Retinal pigment epithelial cell (primary cell): ENCODE measurements at regions not wholly inside any gene's neighbourhood (a gene's known extent, or its start where the extent isn't known, plus 50 kb on each side); places are given as distances from the start of the nearest gene placed in this dataset.

Experiments
- DNase-seq: peaks from one replicate; pipeline ENCODE4 v3.0.0-alpha.2; 2010; ENCODE audit warnings: low read depth
- H3K4me3 ChIP-seq: 2 replicates; pipeline ENCODE4 v1.5.1; 2011; ENCODE audit warnings: mild to moderate bottlenecking, low read length, control low read depth, moderate library complexity
- TF ChIP-seq, protein P1 (sequence below): conservative IDR thresholded peaks from 2 replicates; pipeline ENCODE4 v1.5.1; 2011; ENCODE audit warnings: low read depth, low read length, control low read depth, inconsistent platforms

DNA sequence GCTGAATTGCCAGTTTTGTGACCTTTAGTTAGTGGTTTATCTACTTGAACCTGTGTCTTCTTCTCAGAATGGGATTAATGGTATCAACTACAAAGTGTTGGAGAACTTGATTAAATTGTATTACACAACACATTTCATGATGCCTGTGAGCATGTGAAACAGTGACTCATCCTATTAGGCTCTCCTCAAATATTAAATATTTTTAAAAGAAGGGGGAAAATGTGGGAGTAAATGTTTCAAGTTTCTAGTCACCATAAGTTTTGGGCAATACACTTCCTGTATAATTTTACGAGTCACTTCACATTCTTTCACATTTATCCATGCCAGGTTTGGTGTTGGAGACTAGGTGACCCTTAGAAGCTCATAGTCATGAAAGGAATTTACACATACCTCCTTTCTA is 147.0 kb downstream of the HS3ST1 start:
- TF ChIP-seq, protein P1, sequence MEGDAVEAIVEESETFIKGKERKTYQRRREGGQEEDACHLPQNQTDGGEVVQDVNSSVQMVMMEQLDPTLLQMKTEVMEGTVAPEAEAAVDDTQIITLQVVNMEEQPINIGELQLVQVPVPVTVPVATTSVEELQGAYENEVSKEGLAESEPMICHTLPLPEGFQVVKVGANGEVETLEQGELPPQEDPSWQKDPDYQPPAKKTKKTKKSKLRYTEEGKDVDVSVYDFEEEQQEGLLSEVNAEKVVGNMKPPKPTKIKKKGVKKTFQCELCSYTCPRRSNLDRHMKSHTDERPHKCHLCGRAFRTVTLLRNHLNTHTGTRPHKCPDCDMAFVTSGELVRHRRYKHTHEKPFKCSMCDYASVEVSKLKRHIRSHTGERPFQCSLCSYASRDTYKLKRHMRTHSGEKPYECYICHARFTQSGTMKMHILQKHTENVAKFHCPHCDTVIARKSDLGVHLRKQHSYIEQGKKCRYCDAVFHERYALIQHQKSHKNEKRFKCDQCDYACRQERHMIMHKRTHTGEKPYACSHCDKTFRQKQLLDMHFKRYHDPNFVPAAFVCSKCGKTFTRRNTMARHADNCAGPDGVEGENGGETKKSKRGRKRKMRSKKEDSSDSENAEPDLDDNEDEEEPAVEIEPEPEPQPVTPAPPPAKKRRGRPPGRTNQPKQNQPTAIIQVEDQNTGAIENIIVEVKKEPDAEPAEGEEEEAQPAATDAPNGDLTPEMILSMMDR = no peak
- peak; percentile 43 for DNase-seq
- H3K4me3 ChIP-seq = no peak overlapping the region

DNA sequence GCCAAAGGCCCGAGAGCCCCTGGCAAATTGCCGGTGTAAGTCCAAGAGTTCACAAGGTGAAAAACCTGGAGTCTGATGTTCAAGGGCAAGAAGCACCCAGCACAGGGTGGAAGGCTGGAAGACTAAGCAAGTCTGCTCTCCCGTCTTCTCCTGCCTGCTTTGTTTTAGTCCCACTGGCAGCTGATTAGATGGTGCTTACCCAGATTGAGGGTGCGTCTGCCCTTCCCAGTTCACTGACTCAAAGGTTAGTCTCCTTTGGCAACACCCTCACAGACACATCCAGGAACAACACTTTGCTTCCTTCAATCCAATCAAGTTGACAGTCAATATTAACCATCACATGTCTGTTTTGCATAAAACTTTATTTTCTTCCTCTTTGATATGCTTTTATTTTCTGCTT is 157.4 kb downstream of the HS3ST1 start:
- no peak overlapping the region for H3K4me3 ChIP-seq
- TF ChIP-seq, protein P1 = no peak
- no peak for DNase-seq

DNA sequence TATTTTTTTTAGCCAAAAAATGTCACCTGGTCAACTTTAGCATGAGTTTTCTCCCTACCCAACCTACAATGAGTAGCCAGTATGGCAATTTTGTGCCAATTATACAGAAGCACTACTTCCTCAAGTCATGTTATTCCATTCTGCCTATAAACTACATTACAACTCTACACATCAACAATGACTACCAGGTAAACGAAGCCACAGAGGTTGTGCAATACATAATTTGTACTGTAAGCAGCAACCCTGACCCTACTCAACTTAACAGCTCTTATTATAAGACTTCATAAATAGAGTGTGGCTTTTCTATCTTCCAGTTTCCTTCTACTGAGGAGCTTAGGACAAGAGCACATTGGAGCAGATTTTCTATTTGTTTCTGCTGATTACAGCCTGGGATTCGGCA is 160.5 kb downstream of the HS3ST1 start:
- no peak overlapping the region for H3K4me3 ChIP-seq
- no peak for DNase-seq
- TF ChIP-seq, protein P1 = no peak

DNA sequence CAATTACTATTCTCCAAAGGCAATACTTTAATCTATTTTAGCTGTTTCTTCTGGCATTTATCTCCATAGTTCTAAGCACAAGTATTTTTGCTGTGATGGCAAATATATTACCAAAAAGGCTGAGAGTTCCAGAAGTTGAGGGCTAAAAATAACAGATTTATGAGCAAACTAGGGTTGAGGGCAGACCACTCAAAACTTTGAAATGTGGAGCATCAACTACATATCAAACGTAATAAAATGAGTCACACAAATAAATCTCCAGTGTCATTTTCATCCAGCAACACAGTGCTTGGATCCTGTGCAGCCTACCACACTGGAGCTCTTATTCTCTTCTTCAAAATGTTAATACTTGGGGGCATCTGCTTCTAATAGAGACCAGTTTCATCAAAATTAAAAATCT is 163.9 kb downstream of the HS3ST1 start:
- no peak overlapping the region for H3K4me3 ChIP-seq
- DNase-seq = no peak
- TF ChIP-seq, protein P1 = no peak

DNA sequence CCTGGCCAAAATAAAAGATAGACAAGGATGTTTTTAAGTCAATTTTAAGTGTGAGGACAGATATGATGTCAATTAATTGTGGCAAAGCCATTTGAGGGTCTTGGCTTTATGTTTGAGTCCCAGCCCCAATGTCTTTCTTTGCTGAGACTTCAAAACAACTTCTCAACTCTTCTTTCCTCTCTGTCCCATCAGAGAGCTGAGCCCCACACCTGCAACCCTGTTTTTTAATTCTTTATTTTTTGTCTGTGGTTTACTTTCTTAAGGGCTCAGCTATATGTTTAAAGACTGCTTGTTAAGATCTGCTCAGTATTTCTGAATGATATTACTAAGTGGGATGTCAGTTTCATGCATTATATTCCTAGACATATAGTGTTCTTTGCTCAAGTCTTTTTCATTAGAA is 164.3 kb downstream of the HS3ST1 start:
- H3K4me3 ChIP-seq = no peak overlapping the region
- DNase-seq = no peak
- TF ChIP-seq, protein P1 = no peak

DNA sequence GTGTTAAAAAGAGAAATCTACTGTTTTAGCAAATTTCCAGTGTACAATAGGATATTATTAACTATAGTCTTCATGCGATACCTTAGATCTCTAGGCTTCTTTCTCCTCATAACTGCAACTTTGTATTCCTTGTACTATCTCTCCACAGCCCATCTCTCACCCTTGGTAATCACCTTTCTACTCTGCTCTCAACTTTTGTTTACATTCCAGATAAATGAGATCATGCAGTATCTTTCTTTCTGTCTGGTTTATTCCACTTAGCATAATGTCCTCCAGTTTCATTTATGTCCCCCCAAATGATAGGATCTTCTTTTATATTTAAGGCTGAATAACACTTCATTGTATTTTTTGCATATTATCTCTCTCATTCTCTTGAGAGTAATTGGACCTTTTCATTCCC is 165.5 kb downstream of the HS3ST1 start:
- no peak for DNase-seq
- TF ChIP-seq, protein P1 = no peak
- no peak overlapping the region for H3K4me3 ChIP-seq

DNA sequence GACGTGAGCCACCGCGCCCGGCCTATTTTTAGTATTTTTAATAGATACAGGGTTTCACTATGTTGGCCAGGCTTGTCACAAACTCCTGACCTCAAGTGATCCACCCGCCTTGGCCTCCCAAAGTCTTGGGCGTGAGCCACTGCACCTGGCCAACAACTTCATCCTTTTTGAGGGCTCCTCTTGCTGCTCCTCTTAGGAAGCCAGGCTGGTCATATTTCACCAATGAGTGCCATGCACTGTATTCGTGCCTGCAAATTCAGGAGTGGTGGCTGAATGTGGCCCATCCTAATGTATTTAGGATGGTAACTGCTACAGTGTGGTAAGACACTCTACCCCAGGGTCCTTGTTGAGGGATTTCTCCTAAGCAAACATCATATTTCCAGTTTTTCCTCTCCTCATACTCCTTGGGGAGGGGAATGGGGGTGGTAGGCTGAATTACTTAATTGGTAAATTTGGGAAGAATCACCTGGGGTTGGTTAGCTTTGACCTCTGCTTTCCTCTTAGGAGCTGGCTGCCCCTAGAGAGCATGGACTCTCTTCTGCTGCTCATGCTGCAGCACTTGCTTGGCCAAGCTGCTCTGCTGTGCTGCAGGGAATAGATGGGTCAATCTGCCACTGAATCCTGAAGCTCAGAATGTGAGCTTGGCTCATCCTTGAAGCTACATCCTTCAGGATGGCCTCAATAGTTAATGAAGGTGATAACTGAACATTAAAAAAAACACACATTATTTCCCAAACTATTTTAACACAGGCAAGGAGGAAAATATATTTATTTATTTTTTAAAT is 167.4 kb downstream of the HS3ST1 start:
- H3K4me3 ChIP-seq = no peak overlapping the region
- no peak for DNase-seq
- TF ChIP-seq, protein P1 = no peak
